Activated naive CD4-positive, alpha-beta T cell treated with anti-CD3 and anti-CD28 coated beads for 36 hours (primary cell): ENCODE measurements at regions not wholly inside any gene's neighbourhood (a gene's known extent, or its start where the extent isn't known, plus 50 kb on each side); places are given as distances from the start of the nearest gene placed in this dataset.
"Not testable (repeated sequence)": the region's sequence is repeated elsewhere in the genome, so short reads cannot be mapped to it uniquely, and the experiment has no call there.

Source experiments
- CTCF ChIA-PET: fragments of 350-600 bp; sonication (Branson Sonifier 250); formaldehyde crosslinking; loops from one replicate; lab custom pipeline; 2021; ENCODE audit warnings: antibody characterized with exemption; lab: Charles Lee
- DNase-seq: peaks from one replicate; pipeline ENCODE4 v3.0.0-alpha.2; 2020
- H3K27ac Mint-ChIP-seq: one replicate; pipeline ENCODE4 v1.8.0; 2021; ENCODE audit warnings: mild to moderate bottlenecking, mixed read lengths
- H3K27me3 Mint-ChIP-seq: one replicate; pipeline ENCODE4 v1.8.0; 2021; ENCODE audit warnings: low read depth, mixed read lengths
- H3K36me3 Mint-ChIP-seq: one replicate; pipeline ENCODE4 v1.8.0; 2021; ENCODE audit warnings: low read depth, mixed read lengths
- H3K4me1 Mint-ChIP-seq: one replicate; pipeline ENCODE4 v1.8.0; 2021; ENCODE audit warnings: low read depth, mixed read lengths
- H3K4me3 Mint-ChIP-seq: one replicate; pipeline ENCODE4 v1.8.0; 2021; ENCODE audit warnings: mild to moderate bottlenecking, moderate library complexity, mixed read lengths
- H3K9me3 Mint-ChIP-seq: one replicate; pipeline ENCODE4 v1.8.0; 2021; ENCODE audit warnings: mixed read lengths
- intact Hi-C: fragments of 100-400 bp; cut with micrococcal nuclease; formaldehyde crosslinking; loops from one replicate; pipeline ENCODE4 v1.15.1; 2023

DNA sequence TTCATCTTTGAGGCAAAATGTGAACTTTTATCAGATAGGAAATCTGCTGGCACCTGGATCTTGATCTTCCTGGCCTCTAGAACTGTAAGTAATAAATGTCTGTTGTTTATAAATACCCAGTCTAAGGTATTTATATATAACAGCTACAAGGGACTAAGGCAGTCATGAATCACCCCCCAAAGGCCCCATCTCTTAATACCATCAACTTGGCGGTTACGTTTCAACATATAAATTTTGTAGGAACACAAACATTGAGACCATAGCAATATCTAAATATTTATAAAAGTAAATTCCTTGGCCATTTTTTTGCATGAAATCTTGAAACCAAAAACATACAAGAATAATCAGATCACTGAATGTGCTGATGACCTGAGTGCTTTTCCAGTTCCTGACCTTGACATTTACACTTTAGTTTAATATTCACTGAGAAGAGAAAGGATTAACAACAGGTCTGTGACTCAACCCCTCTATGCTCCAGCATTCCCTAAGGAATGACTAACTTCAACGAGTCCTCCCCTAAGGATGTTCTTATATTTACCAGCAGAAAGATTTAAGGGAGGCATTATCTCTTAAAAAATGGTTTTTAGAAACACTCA is 1438.5 kb upstream of the CELF2 start:
- CTCF ChIA-PET: no interaction called here
- Mint-ChIP-seq H3K4me3 (no peak overlapping the region), H3K9me3 (no peaks in the 10 kb centered on the region), H3K36me3 (no peaks in the 10 kb centered on the region), H3K27ac (no peak overlapping the region), H3K4me1 (no peaks in the 10 kb centered on the region), H3K27me3 (peaks cover 2% of the 10 kb centered on the region)
- no peak for DNase-seq
- intact Hi-C loops: no loop called here

GRCh38 chr10:9582803-9583202 is 1434.9 kb upstream of the CELF2 start:
- H3K36me3 Mint-ChIP-seq, CTCF ChIA-PET: not testable (repeated sequence)

GRCh38 chr10:9596368-9596920 is 1421.2 kb upstream of the CELF2 start:
- no peak overlapping the region for H3K27ac Mint-ChIP-seq
- no peaks in the 10 kb centered on the region for H3K36me3 Mint-ChIP-seq
- no peaks in the 10 kb centered on the region for H3K4me1 Mint-ChIP-seq
- no peak for DNase-seq
- H3K9me3 Mint-ChIP-seq: no peaks in the 10 kb centered on the region
- H3K4me3 Mint-ChIP-seq: no peak overlapping the region
- intact Hi-C loops: no loop called here
- CTCF ChIA-PET: no interaction called here
- peaks cover 11% of the 10 kb centered on the region for H3K27me3 Mint-ChIP-seq

More at GRCh38 chr10:9582803-9583202, 1434.9 kb upstream of the CELF2 start:
- H3K4me3 Mint-ChIP-seq, H3K27me3 Mint-ChIP-seq, DNase-seq, intact Hi-C loops, H3K4me1 Mint-ChIP-seq, H3K9me3 Mint-ChIP-seq, H3K27ac Mint-ChIP-seq: not testable (repeated sequence)

GRCh38 chr10:9602998-9603397 is 1414.7 kb upstream of the CELF2 start:
- no peak for DNase-seq
- no peaks in the 10 kb centered on the region for H3K36me3 Mint-ChIP-seq
- H3K4me3 Mint-ChIP-seq: no peak overlapping the region
- CTCF ChIA-PET: no interaction called here
- H3K27me3 Mint-ChIP-seq: peaks cover 18% of the 10 kb centered on the region
- intact Hi-C loops: no loop called here
- H3K4me1 Mint-ChIP-seq: no peaks in the 10 kb centered on the region
- no peak overlapping the region for H3K27ac Mint-ChIP-seq
- H3K9me3 Mint-ChIP-seq: no peaks in the 10 kb centered on the region

DNA sequence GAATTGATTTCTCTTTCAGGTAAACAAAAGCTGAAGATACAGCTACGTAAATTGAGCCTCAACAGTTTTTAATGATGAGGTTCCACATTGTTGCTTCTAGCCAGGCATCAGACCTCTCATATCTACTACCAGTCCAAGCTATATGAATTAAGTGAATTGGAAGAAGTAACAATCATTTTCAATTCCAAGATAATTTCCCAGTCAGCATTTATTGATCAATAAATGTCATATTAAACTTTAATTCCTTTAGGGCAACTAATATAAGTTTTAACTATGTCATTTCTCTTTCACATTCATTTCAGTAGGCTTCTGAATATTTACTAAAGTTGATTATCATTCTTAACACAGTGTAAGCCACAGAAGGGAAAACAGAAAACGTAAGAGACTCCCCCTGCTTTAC is 1413.7 kb upstream of the CELF2 start:
- intact Hi-C loops: no loop called here
- Mint-ChIP-seq H3K9me3 (no peaks in the 10 kb centered on the region), H3K36me3 (no peaks in the 10 kb centered on the region), H3K4me1 (no peaks in the 10 kb centered on the region), H3K27ac (no peak overlapping the region), H3K27me3 (peaks cover 13% of the 10 kb centered on the region), H3K4me3 (no peak overlapping the region)
- DNase-seq: no peak
- CTCF ChIA-PET: interaction anchor here (0.7 kb wide), 1 partner anchor 497 kb away, joined by 3 read pairs; no protein-coding TSS in a partner anchor

DNA sequence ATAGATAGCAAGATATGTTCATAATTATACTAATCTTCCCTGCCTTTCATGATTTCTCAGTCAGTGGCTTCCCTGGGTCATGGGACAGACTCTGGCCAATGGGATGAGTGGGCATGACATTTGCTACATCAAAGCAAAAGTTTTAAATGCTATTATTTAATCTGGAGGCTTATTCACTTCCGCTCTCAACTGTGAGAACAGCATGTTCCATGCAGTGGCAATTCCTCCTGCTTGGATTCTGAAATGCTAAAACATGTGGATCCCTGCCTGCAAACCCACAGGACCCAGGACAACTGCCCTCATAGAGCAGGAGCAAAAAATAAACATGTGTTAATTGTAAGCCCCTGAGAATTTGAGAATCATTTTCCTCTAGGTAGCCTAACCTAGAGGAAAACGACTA is 1412.4 kb upstream of the CELF2 start:
- H3K9me3 Mint-ChIP-seq: no peaks in the 10 kb centered on the region
- no peak overlapping the region for H3K27ac Mint-ChIP-seq
- no peak overlapping the region for H3K4me3 Mint-ChIP-seq
- CTCF ChIA-PET: no interaction called here
- peaks cover 14% of the 10 kb centered on the region for H3K27me3 Mint-ChIP-seq
- H3K36me3 Mint-ChIP-seq: no peaks in the 10 kb centered on the region
- H3K4me1 Mint-ChIP-seq: no peaks in the 10 kb centered on the region
- intact Hi-C loops: no loop called here
- DNase-seq: no peak

- CTCF ChIA-PET: interaction anchor here (0.6 kb wide), 2 partner anchors 42 to 1424 kb away, joined by 3 to 4 read pairs; no protein-coding TSS in a partner anchor
- H3K4me3 Mint-ChIP-seq: no peak overlapping the region
- peaks cover 2% of the 10 kb centered on the region for H3K4me1 Mint-ChIP-seq
Measured at GRCh38 chr10:9608602-9609001, 1409.1 kb upstream of the CELF2 start.

GRCh38 chr10:9613338-9614075 is 1404.2 kb upstream of the CELF2 start:
- no peaks in the 10 kb centered on the region for H3K36me3 Mint-ChIP-seq
- CTCF ChIA-PET: interaction anchor here (0.5 kb wide), 1 partner anchor 266 kb away, joined by 3 read pairs; no protein-coding TSS in a partner anchor
- no peak overlapping the region for H3K27ac Mint-ChIP-seq
- no peak overlapping the region for H3K4me3 Mint-ChIP-seq
- intact Hi-C loops: no loop called here
- peaks cover 21% of the 10 kb centered on the region for H3K27me3 Mint-ChIP-seq
- no peaks in the 10 kb centered on the region for H3K9me3 Mint-ChIP-seq
- peaks cover 3% of the 10 kb centered on the region for H3K4me1 Mint-ChIP-seq
- no peak for DNase-seq

More at GRCh38 chr10:9608602-9609001, 1409.1 kb upstream of the CELF2 start:
- peaks cover 23% of the 10 kb centered on the region for H3K27me3 Mint-ChIP-seq
- H3K27ac Mint-ChIP-seq: no peak overlapping the region
- H3K36me3 Mint-ChIP-seq: no peaks in the 10 kb centered on the region
- intact Hi-C loops: loop anchor here (2.0 kb wide), 1 partner anchor 1068 kb away; no protein-coding TSS in a partner anchor
- DNase-seq: no peak
- no peaks in the 10 kb centered on the region for H3K9me3 Mint-ChIP-seq

DNA sequence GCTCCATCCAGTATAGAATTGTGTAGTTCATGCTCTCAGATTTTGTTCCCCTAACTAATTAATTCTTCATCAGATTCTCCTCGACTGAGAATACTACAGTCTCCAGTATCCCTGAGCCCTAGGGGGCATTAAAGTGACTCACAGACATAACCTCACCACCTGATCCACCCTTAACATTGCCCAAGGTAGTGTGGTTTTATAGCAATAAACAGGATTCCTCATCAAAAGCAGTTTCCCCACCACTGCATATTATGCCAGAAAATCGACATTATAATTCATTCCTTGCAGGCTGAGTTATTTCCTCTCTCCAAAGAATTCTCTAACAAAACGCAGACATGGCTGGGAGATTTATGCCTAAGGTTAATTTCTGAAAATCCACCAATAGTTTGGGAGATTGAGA is 1402.5 kb upstream of the CELF2 start:
- no peak overlapping the region for H3K4me3 Mint-ChIP-seq
- CTCF ChIA-PET: no interaction called here
- peaks cover 3% of the 10 kb centered on the region for H3K4me1 Mint-ChIP-seq

DNA sequence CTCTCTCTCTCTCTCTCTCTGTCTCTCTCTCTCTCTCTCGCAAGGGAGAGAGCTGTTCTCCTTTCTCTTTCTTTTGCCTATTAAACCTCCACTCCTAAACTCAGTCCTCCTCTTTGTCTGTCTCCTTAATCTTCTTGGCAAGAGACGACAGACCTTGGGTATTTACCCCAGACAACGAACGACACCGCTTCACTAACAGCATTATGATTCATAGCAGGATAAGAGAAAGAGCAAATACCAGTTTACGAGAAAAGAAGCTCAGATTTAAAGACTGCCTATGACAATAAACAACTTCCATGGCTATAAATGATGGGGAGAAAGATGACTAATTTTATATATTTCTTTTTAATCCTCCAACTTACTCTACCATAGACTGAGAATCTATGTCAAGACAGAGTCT is 1396.5 kb upstream of the CELF2 start:
- intact Hi-C loops: no loop called here
- CTCF ChIA-PET: no interaction called here
- no peaks in the 10 kb centered on the region for H3K4me1 Mint-ChIP-seq
- peaks cover 5% of the 10 kb centered on the region for H3K9me3 Mint-ChIP-seq
- peaks cover 11% of the 10 kb centered on the region for H3K27me3 Mint-ChIP-seq
- H3K36me3 Mint-ChIP-seq: peaks cover 2% of the 10 kb centered on the region
- no peak overlapping the region for H3K27ac Mint-ChIP-seq
- no peak for DNase-seq
- no peak overlapping the region for H3K4me3 Mint-ChIP-seq

More for the DNA sequence above, 1402.5 kb upstream of the CELF2 start:
- H3K9me3 Mint-ChIP-seq: peaks cover 5% of the 10 kb centered on the region
- intact Hi-C loops: no loop called here
- H3K27ac Mint-ChIP-seq: no peak overlapping the region
- peaks cover 2% of the 10 kb centered on the region for H3K36me3 Mint-ChIP-seq
- DNase-seq: no peak
- peaks cover 24% of the 10 kb centered on the region for H3K27me3 Mint-ChIP-seq

- Mint-ChIP-seq H3K36me3 (no peaks in the 10 kb centered on the region), H3K4me3 (no peak overlapping the region), H3K27me3 (peaks cover 13% of the 10 kb centered on the region), H3K27ac (no peak overlapping the region), H3K4me1 (no peaks in the 10 kb centered on the region), H3K9me3 (no peaks in the 10 kb centered on the region)
- no peak for DNase-seq
- intact Hi-C loops: no loop called here
- CTCF ChIA-PET: no interaction called here
Measured at GRCh38 chr10:9625304-9625703, 1392.4 kb upstream of the CELF2 start.

- CTCF ChIA-PET: no interaction called here
- Mint-ChIP-seq H3K4me1 (no peaks in the 10 kb centered on the region), H3K27ac (no peak overlapping the region), H3K36me3 (no peaks in the 10 kb centered on the region), H3K4me3 (no peak overlapping the region), H3K27me3 (peaks cover 11% of the 10 kb centered on the region), H3K9me3 (peaks cover 3% of the 10 kb centered on the region)
- intact Hi-C loops: no loop called here
- no peak for DNase-seq
Measured at GRCh38 chr10:9634466-9634865, 1383.2 kb upstream of the CELF2 start.
